ENCODE measurements at regions not wholly inside any gene's neighbourhood (a gene's known extent, or its start where the extent isn't known, plus 50 kb on each side); places are given as distances from the start of the nearest gene placed in this dataset.

DNA sequence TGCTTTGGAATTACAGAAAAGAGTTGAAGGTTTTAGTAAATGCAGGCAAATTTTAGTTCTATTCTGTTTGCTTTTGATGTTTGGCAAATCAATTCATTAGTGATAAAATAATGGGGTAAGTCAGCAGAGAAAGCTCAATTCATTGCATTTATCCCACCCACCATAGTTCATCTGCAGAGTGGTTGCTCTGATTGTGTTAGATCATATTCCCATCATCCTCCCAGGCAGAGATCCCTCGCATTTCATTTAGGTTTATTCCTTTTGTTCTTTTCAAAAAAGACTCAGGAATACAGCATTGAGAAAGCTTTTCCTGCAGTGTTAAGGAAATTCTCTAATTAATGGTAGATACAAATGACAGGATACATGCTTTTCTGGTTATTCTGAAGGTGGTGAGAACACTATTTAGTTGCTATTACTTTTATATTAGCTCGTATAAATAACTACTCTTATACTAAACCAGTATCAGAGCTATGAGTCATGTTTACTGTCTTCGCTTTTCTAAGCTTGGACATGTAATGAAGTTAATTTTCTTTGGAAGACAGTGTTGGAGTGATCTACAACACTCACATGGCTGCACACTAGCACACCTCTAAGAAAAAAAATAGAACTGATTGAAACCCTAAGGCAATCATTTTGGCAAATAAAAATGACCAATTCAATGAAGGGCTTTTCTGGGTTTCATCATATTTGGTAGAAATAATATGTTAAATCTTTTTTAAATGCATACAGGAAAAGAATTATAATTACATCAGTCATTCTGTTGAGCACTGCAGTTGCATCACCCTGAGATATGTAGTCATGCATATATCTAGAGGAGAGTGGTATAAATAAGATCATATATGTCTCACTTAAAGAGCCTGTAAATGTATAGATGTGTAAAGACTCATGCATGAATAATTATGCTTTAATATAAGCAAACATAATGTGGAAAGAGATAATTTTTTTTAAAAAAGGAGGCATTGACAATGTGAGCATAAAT lies 351.6 kb downstream of the PCDH7 start:
- CTCF ChIA-PET, result no interaction called here
- Mint-ChIP-seq H3K36me3 (ENCODE audit: insufficient read depth, unreplicated experiment) (no peaks in the 10 kb centered on the region), H3K9me3 (ENCODE audit: low read depth, unreplicated experiment) (no peaks in the 10 kb centered on the region), H3K4me1 (ENCODE audit: low read depth, unreplicated experiment) (no peaks in the 10 kb centered on the region), H3K27ac (ENCODE audit: unreplicated experiment) (no peak overlapping the region), H3K4me3 (ENCODE audit: low read depth, unreplicated experiment) (no peak overlapping the region), H3K27me3 (ENCODE audit: unreplicated experiment) (peaks cover 13% of the 10 kb centered on the region)
- TF ChIP-seq, protein P1, sequence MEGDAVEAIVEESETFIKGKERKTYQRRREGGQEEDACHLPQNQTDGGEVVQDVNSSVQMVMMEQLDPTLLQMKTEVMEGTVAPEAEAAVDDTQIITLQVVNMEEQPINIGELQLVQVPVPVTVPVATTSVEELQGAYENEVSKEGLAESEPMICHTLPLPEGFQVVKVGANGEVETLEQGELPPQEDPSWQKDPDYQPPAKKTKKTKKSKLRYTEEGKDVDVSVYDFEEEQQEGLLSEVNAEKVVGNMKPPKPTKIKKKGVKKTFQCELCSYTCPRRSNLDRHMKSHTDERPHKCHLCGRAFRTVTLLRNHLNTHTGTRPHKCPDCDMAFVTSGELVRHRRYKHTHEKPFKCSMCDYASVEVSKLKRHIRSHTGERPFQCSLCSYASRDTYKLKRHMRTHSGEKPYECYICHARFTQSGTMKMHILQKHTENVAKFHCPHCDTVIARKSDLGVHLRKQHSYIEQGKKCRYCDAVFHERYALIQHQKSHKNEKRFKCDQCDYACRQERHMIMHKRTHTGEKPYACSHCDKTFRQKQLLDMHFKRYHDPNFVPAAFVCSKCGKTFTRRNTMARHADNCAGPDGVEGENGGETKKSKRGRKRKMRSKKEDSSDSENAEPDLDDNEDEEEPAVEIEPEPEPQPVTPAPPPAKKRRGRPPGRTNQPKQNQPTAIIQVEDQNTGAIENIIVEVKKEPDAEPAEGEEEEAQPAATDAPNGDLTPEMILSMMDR (IDR thresholded peaks at IDR 0.05; ENCODE audit: unreplicated experiment), result no peak
- DNase-seq, result no peak
- intact Hi-C loops (cut with micrococcal nuclease; ENCODE audit: unreplicated experiment), result no loop called here
- BruUV-seq (replicated peaks), result no TSS peak

DNA sequence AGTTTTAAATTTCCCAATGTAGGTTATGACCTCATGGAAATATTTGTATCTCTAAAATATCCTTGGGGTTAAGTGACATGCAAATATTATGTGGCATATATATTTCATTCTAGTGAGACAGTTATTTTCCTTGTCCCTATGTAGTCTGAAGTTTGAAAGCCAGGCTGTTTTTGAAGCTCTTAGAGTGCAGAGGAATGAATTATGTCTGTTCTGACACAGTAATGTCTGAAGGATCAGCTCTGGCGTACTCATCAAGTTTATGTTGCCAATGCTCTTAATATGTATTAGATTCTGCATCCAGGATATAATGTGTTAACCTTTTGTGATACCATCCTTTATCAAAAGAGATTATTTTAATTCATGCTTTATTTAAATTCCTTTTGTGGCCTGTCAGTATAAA lies 355.8 kb downstream of the PCDH7 start:
- BruUV-seq (replicated peaks), result no TSS peak
- H3K4me1 Mint-ChIP-seq (ENCODE audit: low read depth, unreplicated experiment), result no peaks in the 10 kb centered on the region
- no peaks in the 10 kb centered on the region for H3K9me3 Mint-ChIP-seq (ENCODE audit: low read depth, unreplicated experiment)
- intact Hi-C loops (cut with micrococcal nuclease; ENCODE audit: unreplicated experiment), result no loop called here
- peaks cover 28% of the 10 kb centered on the region for H3K27me3 Mint-ChIP-seq (ENCODE audit: unreplicated experiment)
- no peak for DNase-seq
- TF ChIP-seq, protein P1 (IDR thresholded peaks at IDR 0.05; ENCODE audit: unreplicated experiment), result no peak
- no peak overlapping the region for H3K4me3 Mint-ChIP-seq (ENCODE audit: low read depth, unreplicated experiment)
- CTCF ChIA-PET, result no interaction called here
- H3K27ac Mint-ChIP-seq (ENCODE audit: unreplicated experiment), result no peak overlapping the region
- no peaks in the 10 kb centered on the region for H3K36me3 Mint-ChIP-seq (ENCODE audit: insufficient read depth, unreplicated experiment)

DNA sequence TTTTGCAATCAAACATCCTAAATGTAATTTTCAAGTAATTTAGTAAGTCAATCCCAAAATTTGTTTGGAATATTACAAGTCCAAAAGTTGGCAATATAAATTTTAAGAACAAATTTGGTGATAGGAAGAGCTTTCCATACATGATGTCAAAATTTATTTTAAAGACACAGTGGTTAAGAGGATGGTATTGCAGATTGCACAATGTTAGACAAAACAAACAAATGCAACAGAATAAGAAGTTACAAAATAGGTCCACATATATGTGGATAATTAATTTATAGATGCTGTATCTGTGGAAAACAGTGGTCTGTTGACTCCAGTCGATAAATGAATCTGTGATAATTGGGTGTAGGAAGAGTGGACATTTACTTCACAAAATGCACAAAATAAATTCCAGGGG lies 358.5 kb downstream of the PCDH7 start:
- no peak for DNase-seq
- BruUV-seq (replicated peaks), result no TSS peak
- H3K27ac Mint-ChIP-seq (ENCODE audit: unreplicated experiment), result no peak overlapping the region
- H3K4me1 Mint-ChIP-seq (ENCODE audit: low read depth, unreplicated experiment), result no peaks in the 10 kb centered on the region
- no peaks in the 10 kb centered on the region for H3K36me3 Mint-ChIP-seq (ENCODE audit: insufficient read depth, unreplicated experiment)
- TF ChIP-seq, protein P1 (IDR thresholded peaks at IDR 0.05; ENCODE audit: unreplicated experiment), result no peak
- CTCF ChIA-PET, result no interaction called here
- intact Hi-C loops (cut with micrococcal nuclease; ENCODE audit: unreplicated experiment), result no loop called here
- peaks cover 24% of the 10 kb centered on the region for H3K27me3 Mint-ChIP-seq (ENCODE audit: unreplicated experiment)
- H3K4me3 Mint-ChIP-seq (ENCODE audit: low read depth, unreplicated experiment), result no peak overlapping the region
- no peaks in the 10 kb centered on the region for H3K9me3 Mint-ChIP-seq (ENCODE audit: low read depth, unreplicated experiment)

DNA sequence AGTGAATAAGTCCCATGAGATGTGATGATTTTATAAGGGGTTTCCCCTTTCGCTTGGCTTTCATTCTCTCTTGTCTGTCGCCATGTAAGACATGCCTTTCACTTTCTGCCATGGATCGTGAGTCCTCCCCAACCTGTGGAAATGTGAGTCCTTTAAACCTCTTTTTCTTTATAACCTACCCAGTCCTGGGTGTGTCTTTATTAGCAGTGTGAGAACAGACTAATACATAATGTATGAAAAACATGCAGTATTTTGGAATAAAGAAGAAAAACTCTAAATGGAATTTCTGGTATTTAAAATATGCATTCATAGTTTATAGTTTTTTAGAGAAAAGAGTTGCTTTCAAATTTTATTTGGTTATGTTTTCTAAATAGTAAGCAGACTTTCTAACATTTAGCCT lies 360.7 kb downstream of the PCDH7 start:
- no TSS peak for BruUV-seq (replicated peaks)
- peaks cover 11% of the 10 kb centered on the region for H3K4me1 Mint-ChIP-seq (ENCODE audit: low read depth, unreplicated experiment)

More for the DNA sequence above, 360.7 kb downstream of the PCDH7 start:
- TF ChIP-seq, protein P1 (IDR thresholded peaks at IDR 0.05; ENCODE audit: unreplicated experiment), result no peak
- intact Hi-C loops (cut with micrococcal nuclease; ENCODE audit: unreplicated experiment), result loop anchor here (10.0 kb wide), 1 partner anchor 126 kb away; no protein-coding TSS in a partner anchor
- Mint-ChIP-seq H3K36me3 (ENCODE audit: insufficient read depth, unreplicated experiment) (no peaks in the 10 kb centered on the region), H3K4me3 (ENCODE audit: low read depth, unreplicated experiment) (no peak overlapping the region), H3K27me3 (ENCODE audit: unreplicated experiment) (peaks cover 35% of the 10 kb centered on the region), H3K27ac (ENCODE audit: unreplicated experiment) (no peak overlapping the region), H3K9me3 (ENCODE audit: low read depth, unreplicated experiment) (no peaks in the 10 kb centered on the region)
- DNase-seq, result no peak
- CTCF ChIA-PET, result no interaction called here

All from Calu3 (cell line).